Endothelial cell of umbilical vein (primary cell): ENCODE measurements at regions not wholly inside any gene's neighbourhood (a gene's known extent, or its start where the extent isn't known, plus 50 kb on each side); places are given as distances from the start of the nearest gene placed in this dataset.

Experiments used
- CTCF ChIP-seq, 2 donors: IDR thresholded peaks; 1 replicate in 1 of 2; 2 replicates in 1 of 2; pipeline ENCODE4 v1.5.1; 2011; ENCODE audit warnings: low read length in 2 of 2, mild to moderate bottlenecking in 2 of 2, moderate library complexity in 2 of 2, control low read depth in 1 of 2, inconsistent platforms in 1 of 2, low read depth in 1 of 2; ENCODE audit not compliant: insufficient read depth in 1 of 2; ENCODE audit errors: extremely low read depth in 1 of 2
- JUN ChIP-seq: IDR thresholded peaks from 2 replicates; pipeline ENCODE4 v1.6.1; 2011; ENCODE audit warnings: borderline replicate concordance, low read depth; ENCODE audit not compliant: insufficient read length, insufficient read depth
- POLR2A ChIP-seq: IDR thresholded peaks from 2 replicates; pipeline ENCODE4 v1.6.1; 2012; ENCODE audit warnings: low read depth, mild to moderate bottlenecking, control low read depth, low read length

GRCh38 chr10:55058800-55059199 is 257.8 kb upstream of the PCDH15 start:
- no peak for TF ChIP-seq CTCF (IDR thresholded peaks at IDR 0.05; ENCODE audit: extremely low read depth in 1 of 2, insufficient read depth in 1 of 2, low read depth in 1 of 2, low read length in 2 of 2)
- no peak for TF ChIP-seq POLR2A
- no peak for TF ChIP-seq JUN
